Gastroesophageal sphincter (tissue), 4 donors: ENCODE measurements at regions not wholly inside any gene's neighbourhood (a gene's known extent, or its start where the extent isn't known, plus 50 kb on each side); places are given as distances from the start of the nearest gene placed in this dataset.

Experiments
- ATAC-seq: fragments of 150-250 bp; one replicate; pipeline ENCODE4 v1.9.1; 2016; ENCODE audit warnings: mild to moderate bottlenecking, moderate library complexity
- H3K27ac ChIP-seq, 4 donors: fragments of 200-600 bp; sonication (generic) in 3 of 4; 1 replicate in 3 of 4; 2 replicates in 1 of 4; pipeline ENCODE4 v1.5.1; 2016 to 2019
- H3K27me3 ChIP-seq: fragments of 200-600 bp; sonication (generic); one replicate; pipeline ENCODE4 v1.5.1; 2019
- H3K36me3 ChIP-seq, 2 donors: fragments of 200-600 bp; sonication (generic); one replicate each; pipeline ENCODE4 v1.5.1; 2019; ENCODE audit warnings: control low read depth in 1 of 2
- H3K4me1 ChIP-seq, 3 donors: fragments of 200-600 bp; sonication (generic); 1 replicate in 2 of 3; 2 replicates in 1 of 3; pipeline ENCODE4 v1.5.1; 2016 to 2019; ENCODE audit warnings: control low read depth in 2 of 3
- H3K4me3 ChIP-seq, 2 donors: fragments of 200-600 bp; sonication (generic); one replicate each; pipeline ENCODE4 v1.5.1; 2019; ENCODE audit warnings: mild to moderate bottlenecking in 1 of 2, moderate library complexity in 1 of 2
- H3K9me3 ChIP-seq, 3 donors: fragments of 200-600 bp; sonication (generic); one replicate each; pipeline ENCODE4 v1.5.1; 2017 to 2019; ENCODE audit warnings: control low read depth in 2 of 3
- EP300 ChIP-seq: sonication (generic); formaldehyde crosslinking; IDR thresholded peaks from one replicate; pipeline ENCODE4 v1.6.1; 2017; ENCODE audit warnings: antibody characterized with exemption, mild to moderate bottlenecking
- POLR2A ChIP-seq, 2 donors: fragments of 450-650 bp; IDR thresholded peaks; one replicate each; pipeline ENCODE4 v1.6.1; 2017; ENCODE audit warnings: antibody characterized with exemption in 2 of 2, mild to moderate bottlenecking in 2 of 2, moderate library complexity in 1 of 2
- POLR2AphosphoS5 ChIP-seq: sonication (generic); formaldehyde crosslinking; IDR thresholded peaks from one replicate; pipeline ENCODE4 v1.6.1; 2017; ENCODE audit warnings: antibody characterized with exemption
- WGBS, 2 donors: methylation state at CpG; one replicate each; pipeline ENCODE4 v1.1.5; 2018; ENCODE audit warnings: low coverage in 1 of 2; 5-methylcytosine and 5-hydroxymethylcytosine counted together
- TF ChIP-seq, protein P1 (sequence below), 4 experiments: fragments of 200-600 bp in 2 of 4; fragments of 450-650 bp in 2 of 4; sonication (generic) in 1 of 4; IDR thresholded peaks; one replicate each; pipeline ENCODE4 v1.5.1; 2017 to 2019; ENCODE audit warnings: antibody characterized with exemption in 4 of 4, mild to moderate bottlenecking in 2 of 4, moderate library complexity in 2 of 4

DNA sequence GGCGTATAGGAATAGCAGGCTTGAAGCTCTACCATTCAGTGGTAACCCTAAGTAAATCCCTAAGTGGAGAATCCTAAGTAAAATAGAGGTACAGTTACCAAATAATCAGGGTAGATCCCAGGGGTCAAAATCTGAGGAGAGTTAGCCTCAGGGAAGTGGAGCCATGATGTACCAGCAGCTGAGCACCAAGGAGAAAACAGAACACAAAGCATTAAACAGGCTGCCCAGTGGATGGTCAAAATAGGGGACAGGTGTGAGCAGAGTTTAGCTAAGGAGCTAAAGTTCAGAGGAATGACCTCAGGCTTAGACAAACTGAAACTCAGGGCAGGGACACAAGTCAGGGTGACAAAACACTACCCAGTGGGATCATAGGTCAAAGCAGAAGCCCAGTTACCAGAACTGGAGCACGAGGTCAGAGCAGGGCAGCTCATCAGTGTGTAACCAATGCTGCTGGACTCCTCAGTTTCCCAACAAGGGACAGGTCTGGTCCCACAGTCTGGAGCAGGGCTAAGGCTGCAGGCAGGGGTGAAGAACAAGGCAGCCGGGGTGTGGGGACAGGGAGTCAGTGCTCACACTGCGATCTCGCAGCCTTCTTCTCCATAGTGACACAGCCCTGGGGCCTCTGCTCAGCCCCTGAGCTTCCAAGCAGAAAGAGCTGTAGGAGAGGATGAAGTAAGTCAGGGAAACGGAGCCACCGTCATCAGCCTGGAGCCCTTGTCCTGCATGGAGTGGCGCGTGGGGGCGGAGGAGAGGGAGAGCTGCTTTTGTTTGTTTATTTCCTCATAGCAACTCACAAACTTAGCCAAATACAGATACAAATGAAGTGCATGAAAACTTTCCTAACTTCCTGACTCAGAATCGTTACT lies 264.0 kb downstream of the MREG start:
- no peak overlapping the region for H3K4me3 ChIP-seq
- peak; percentile 75 for ATAC-seq
- WGBS, 2 donors = 36 to 40% methylated on average over 4 to 5 of the region's 11 CpGs

GRCh38 chr2:215748446-215748845 lies 264.9 kb downstream of the MREG start:
- TF ChIP-seq POLR2A (IDR thresholded peaks at IDR 0.05) (no peak), POLR2AphosphoS5 (peak; percentile 7)
- H3K4me1 ChIP-seq = peaks cover 2 to 46% (median 21%) of the 10 kb centered on the region in 3 donors
- 0 to 10% methylated on average over 4 to 6 of the region's 6 CpGs for WGBS, 2 donors
- ATAC-seq = peak; percentile 30
- no peaks in the 10 kb centered on the region for H3K9me3 ChIP-seq
- H3K27ac ChIP-seq = peak overlapping the region in 2 of 4 donors; percentile 25 to 53
- H3K27me3 ChIP-seq = no peaks in the 10 kb centered on the region
- H3K36me3 ChIP-seq = no peaks in the 10 kb centered on the region
- no peak overlapping the region for H3K4me3 ChIP-seq

More for the DNA sequence above, 264.0 kb downstream of the MREG start:
- Histone ChIP-seq H3K9me3 (no peaks in the 10 kb centered on the region), H3K27me3 (no peaks in the 10 kb centered on the region), H3K36me3 (no peaks in the 10 kb centered on the region), H3K27ac (peak overlapping the region in 3 of 4 donors; percentile 27 to 61 (median 52)), H3K4me1 (peaks cover 2 to 46% (median 21%) of the 10 kb centered on the region in 3 donors)
- TF ChIP-seq, protein P1, sequence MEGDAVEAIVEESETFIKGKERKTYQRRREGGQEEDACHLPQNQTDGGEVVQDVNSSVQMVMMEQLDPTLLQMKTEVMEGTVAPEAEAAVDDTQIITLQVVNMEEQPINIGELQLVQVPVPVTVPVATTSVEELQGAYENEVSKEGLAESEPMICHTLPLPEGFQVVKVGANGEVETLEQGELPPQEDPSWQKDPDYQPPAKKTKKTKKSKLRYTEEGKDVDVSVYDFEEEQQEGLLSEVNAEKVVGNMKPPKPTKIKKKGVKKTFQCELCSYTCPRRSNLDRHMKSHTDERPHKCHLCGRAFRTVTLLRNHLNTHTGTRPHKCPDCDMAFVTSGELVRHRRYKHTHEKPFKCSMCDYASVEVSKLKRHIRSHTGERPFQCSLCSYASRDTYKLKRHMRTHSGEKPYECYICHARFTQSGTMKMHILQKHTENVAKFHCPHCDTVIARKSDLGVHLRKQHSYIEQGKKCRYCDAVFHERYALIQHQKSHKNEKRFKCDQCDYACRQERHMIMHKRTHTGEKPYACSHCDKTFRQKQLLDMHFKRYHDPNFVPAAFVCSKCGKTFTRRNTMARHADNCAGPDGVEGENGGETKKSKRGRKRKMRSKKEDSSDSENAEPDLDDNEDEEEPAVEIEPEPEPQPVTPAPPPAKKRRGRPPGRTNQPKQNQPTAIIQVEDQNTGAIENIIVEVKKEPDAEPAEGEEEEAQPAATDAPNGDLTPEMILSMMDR (IDR thresholded peaks at IDR 0.05) = no peak
- TF ChIP-seq EP300 (no peak), POLR2AphosphoS5 (no peak), POLR2A (IDR thresholded peaks at IDR 0.05) (no peak)

- Histone ChIP-seq H3K36me3 (no peaks in the 10 kb centered on the region), H3K4me3 (no peak overlapping the region), H3K27me3 (no peaks in the 10 kb centered on the region), H3K9me3 (no peaks in the 10 kb centered on the region), H3K4me1 (peaks cover 2 to 46% (median 21%) of the 10 kb centered on the region in 3 donors), H3K27ac (no peak overlapping the region)
- no peak for ATAC-seq
- 73 to 79% methylated on average over 3 of the region's 3 CpGs for WGBS, 2 donors
- TF ChIP-seq, protein P1 (IDR thresholded peaks at IDR 0.05) = no peak
- TF ChIP-seq POLR2AphosphoS5 = no peak
- TF ChIP-seq POLR2A (IDR thresholded peaks at IDR 0.05) = no peak
Observed at GRCh38 chr2:215746887-215747615, 266.3 kb downstream of the MREG start.

GRCh38 chr2:215746226-215746886 lies 267.0 kb downstream of the MREG start:
- 88% methylated on average over 6 to 9 of the region's 9 CpGs for WGBS, 2 donors
- ATAC-seq = no peak
- Histone ChIP-seq H3K9me3 (no peaks in the 10 kb centered on the region), H3K4me1 (peaks cover 2 to 46% (median 21%) of the 10 kb centered on the region in 3 donors), H3K4me3 (no peak overlapping the region), H3K27ac (no peak overlapping the region), H3K36me3 (no peaks in the 10 kb centered on the region), H3K27me3 (no peaks in the 10 kb centered on the region)
- TF ChIP-seq POLR2AphosphoS5 (no peak), EP300 (no peak), POLR2A (IDR thresholded peaks at IDR 0.05) (no peak)
- TF ChIP-seq, protein P1 (IDR thresholded peaks at IDR 0.05) = no peak

GRCh38 chr2:215745331-215745730 lies 268.0 kb downstream of the MREG start:
- Histone ChIP-seq H3K27me3 (no peaks in the 10 kb centered on the region), H3K36me3 (no peaks in the 10 kb centered on the region), H3K4me1 (peaks cover 0 to 36% (median 18%) of the 10 kb centered on the region in 3 donors), H3K27ac (no peak overlapping the region), H3K4me3 (no peak overlapping the region), H3K9me3 (no peaks in the 10 kb centered on the region)
- no peak for ATAC-seq
- WGBS, 2 donors = 94 to 96% methylated on average over 2 of the region's 2 CpGs
- TF ChIP-seq EP300 = no peak
- no peak for TF ChIP-seq POLR2A (IDR thresholded peaks at IDR 0.05)
- TF ChIP-seq, protein P1 (IDR thresholded peaks at IDR 0.05) = no peak
- no peak for TF ChIP-seq POLR2AphosphoS5
